ENCODE measurements at regions not wholly inside any gene's neighbourhood (a gene's known extent, or its start where the extent isn't known, plus 50 kb on each side); places are given as distances from the start of the nearest gene placed in this dataset.

GRCh38 chr14:40058901-40059897, 627.0 kb upstream of the FBXO33 start:
- no peak for TF ChIP-seq POLR2A (IDR thresholded peaks at IDR 0.05)
- TF ChIP-seq CTCF (IDR thresholded peaks at IDR 0.05), result no peak
- no peak for TF ChIP-seq EP300 (IDR thresholded peaks at IDR 0.05)
- no peak for TF ChIP-seq POLR2AphosphoS5 (IDR thresholded peaks at IDR 0.05)

Data from stomach (tissue), 4 donors.